ENCODE measurements at regions not wholly inside any gene's neighbourhood (a gene's known extent, or its start where the extent isn't known, plus 50 kb on each side); places are given as distances from the start of the nearest gene placed in this dataset.

DNA sequence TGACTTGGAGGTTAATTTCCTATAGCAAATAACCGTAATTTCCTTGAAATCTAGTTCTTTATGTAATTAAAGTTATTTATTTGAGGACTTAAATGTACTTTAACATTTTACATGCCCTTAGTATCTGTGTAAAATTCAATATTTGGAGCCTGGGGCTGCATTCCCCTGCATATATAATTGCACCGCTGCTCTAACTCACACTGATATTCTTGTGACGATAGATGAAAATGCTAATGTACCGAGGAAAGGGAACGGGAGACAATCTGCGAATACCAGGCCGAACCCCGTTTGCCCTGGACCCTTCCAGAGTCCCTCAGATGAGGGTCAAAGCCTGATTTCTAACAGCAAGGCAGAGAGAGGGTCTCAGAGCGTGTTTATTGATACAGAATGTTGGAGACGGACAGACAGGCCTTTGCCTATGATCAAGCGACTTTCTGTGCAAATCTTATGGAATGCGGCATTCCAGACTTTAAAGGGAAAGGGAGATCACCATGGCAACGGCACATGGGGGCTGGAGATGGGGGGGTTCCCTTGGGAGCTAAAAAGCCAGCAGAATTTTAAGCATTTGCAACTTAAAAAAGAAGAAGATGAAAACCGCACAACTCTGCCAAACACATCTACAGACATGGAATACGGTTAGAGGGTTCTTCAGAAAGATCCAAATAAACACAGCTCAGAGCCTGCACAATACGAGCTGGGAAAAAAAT lies 57.6 kb upstream of the TWIST2 start:
- Histone ChIP-seq H3K9me2 (replicated peaks; ENCODE audit: insufficient read depth, low read length) (no peaks in the 10 kb centered on the region), H3K27me3 (ENCODE audit: low read length) (no peaks in the 10 kb centered on the region), H3K79me2 (ENCODE audit: insufficient read depth, low read length) (no peaks in the 10 kb centered on the region), H4K20me1 (ENCODE audit: low read depth, low read length) (no peaks in the 10 kb centered on the region), H3K9ac (ENCODE audit: low read length) (no peak overlapping the region), H2AFZ (ENCODE audit: low read depth, low read length, severe bottlenecking) (no peak overlapping the region), H3K27ac (ENCODE audit: low read depth, low read length) (no peak overlapping the region), H3K36me3 (ENCODE audit: low read length) (no peaks in the 10 kb centered on the region), H3F3A (ENCODE audit: insufficient read depth) (no peaks in the 10 kb centered on the region), H3K9me3 (ENCODE audit: insufficient read depth, low read length) (no peaks in the 10 kb centered on the region), H3K4me3 (ENCODE audit: insufficient read depth, low read length, poor library complexity, severe bottlenecking) (no peak overlapping the region), H3K4me2 (ENCODE audit: low read depth, low read length, poor library complexity, severe bottlenecking) (no peak overlapping the region)
- TF ChIP-seq, protein P1, sequence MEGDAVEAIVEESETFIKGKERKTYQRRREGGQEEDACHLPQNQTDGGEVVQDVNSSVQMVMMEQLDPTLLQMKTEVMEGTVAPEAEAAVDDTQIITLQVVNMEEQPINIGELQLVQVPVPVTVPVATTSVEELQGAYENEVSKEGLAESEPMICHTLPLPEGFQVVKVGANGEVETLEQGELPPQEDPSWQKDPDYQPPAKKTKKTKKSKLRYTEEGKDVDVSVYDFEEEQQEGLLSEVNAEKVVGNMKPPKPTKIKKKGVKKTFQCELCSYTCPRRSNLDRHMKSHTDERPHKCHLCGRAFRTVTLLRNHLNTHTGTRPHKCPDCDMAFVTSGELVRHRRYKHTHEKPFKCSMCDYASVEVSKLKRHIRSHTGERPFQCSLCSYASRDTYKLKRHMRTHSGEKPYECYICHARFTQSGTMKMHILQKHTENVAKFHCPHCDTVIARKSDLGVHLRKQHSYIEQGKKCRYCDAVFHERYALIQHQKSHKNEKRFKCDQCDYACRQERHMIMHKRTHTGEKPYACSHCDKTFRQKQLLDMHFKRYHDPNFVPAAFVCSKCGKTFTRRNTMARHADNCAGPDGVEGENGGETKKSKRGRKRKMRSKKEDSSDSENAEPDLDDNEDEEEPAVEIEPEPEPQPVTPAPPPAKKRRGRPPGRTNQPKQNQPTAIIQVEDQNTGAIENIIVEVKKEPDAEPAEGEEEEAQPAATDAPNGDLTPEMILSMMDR (IDR thresholded peaks at IDR 0.05; ENCODE audit: insufficient read depth, low read length, poor library complexity, severe bottlenecking), result no peak
- TF ChIP-seq EZH2phosphoT487 (conservative IDR thresholded peaks at IDR 0.05; ENCODE audit: low read length), result no peak

DNA sequence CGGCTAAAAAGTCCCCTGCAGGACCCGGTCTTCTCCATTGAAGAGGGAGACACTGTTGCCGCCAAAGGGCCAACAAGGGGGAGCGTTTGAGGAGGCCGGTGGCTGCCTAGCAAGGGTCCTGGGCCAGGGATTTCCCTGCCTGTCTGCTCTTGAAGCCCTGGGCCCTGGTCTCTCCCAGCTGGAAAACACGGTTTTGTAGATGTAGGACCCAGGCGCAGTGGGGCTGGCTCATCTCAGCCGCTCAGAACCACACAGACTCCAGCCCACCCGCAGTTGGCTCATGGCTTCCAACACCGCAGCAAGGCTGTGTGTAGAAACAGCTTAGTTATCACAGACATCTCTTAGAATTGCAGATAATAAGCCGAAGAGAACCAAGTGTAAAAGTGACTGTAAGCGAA lies 57.1 kb upstream of the TWIST2 start:
- TF ChIP-seq EZH2phosphoT487 (conservative IDR thresholded peaks at IDR 0.05; ENCODE audit: low read length), result no peak
- TF ChIP-seq, protein P1 (IDR thresholded peaks at IDR 0.05; ENCODE audit: insufficient read depth, low read length, poor library complexity, severe bottlenecking), result no peak
- Histone ChIP-seq H3K9me3 (ENCODE audit: insufficient read depth, low read length) (no peaks in the 10 kb centered on the region), H3K27me3 (ENCODE audit: low read length) (no peaks in the 10 kb centered on the region), H2AFZ (ENCODE audit: low read depth, low read length, severe bottlenecking) (no peak overlapping the region), H3F3A (ENCODE audit: insufficient read depth) (no peaks in the 10 kb centered on the region), H3K4me3 (ENCODE audit: insufficient read depth, low read length, poor library complexity, severe bottlenecking) (no peak overlapping the region), H3K4me2 (ENCODE audit: low read depth, low read length, poor library complexity, severe bottlenecking) (no peak overlapping the region), H3K9ac (ENCODE audit: low read length) (no peak overlapping the region), H3K27ac (ENCODE audit: low read depth, low read length) (no peak overlapping the region), H3K79me2 (ENCODE audit: insufficient read depth, low read length) (no peaks in the 10 kb centered on the region), H3K9me2 (replicated peaks; ENCODE audit: insufficient read depth, low read length) (no peaks in the 10 kb centered on the region), H4K20me1 (ENCODE audit: low read depth, low read length) (no peaks in the 10 kb centered on the region), H3K36me3 (ENCODE audit: low read length) (no peaks in the 10 kb centered on the region)

DNA sequence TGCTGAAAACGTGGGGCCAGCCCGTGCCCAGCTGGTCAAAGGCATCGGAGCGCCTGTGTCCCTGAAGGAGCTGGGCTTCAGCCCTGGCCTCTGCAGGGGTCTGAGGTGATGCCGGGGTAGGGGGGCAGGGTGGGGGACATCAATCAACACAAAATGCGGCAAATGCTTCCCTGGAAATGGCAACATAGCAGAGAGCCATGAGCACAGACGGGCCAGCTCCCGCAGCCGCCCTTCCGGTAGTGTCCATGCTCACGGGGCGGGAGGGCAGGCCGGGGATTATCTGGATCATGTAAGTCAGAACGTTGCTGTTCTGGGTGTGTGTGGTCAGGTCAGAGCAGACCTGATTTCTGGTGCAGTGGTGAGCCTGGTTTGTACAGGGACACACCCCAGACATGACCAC lies 56.5 kb upstream of the TWIST2 start:
- no peaks in the 10 kb centered on the region for H3F3A ChIP-seq (ENCODE audit: insufficient read depth)
- H3K9me3 ChIP-seq (ENCODE audit: insufficient read depth, low read length), result no peaks in the 10 kb centered on the region
- no peak overlapping the region for H3K9ac ChIP-seq (ENCODE audit: low read length)
- no peaks in the 10 kb centered on the region for H3K9me2 ChIP-seq (replicated peaks; ENCODE audit: insufficient read depth, low read length)
- no peak overlapping the region for H3K4me3 ChIP-seq (ENCODE audit: insufficient read depth, low read length, poor library complexity, severe bottlenecking)
- TF ChIP-seq, protein P1 (IDR thresholded peaks at IDR 0.05; ENCODE audit: insufficient read depth, low read length, poor library complexity, severe bottlenecking), result no peak
- H3K4me2 ChIP-seq (ENCODE audit: low read depth, low read length, poor library complexity, severe bottlenecking), result no peak overlapping the region
- H3K79me2 ChIP-seq (ENCODE audit: insufficient read depth, low read length), result no peaks in the 10 kb centered on the region
- no peak overlapping the region for H2AFZ ChIP-seq (ENCODE audit: low read depth, low read length, severe bottlenecking)
- H3K27ac ChIP-seq (ENCODE audit: low read depth, low read length), result no peak overlapping the region
- H3K36me3 ChIP-seq (ENCODE audit: low read length), result no peaks in the 10 kb centered on the region
- no peaks in the 10 kb centered on the region for H4K20me1 ChIP-seq (ENCODE audit: low read depth, low read length)
- H3K27me3 ChIP-seq (ENCODE audit: low read length), result no peaks in the 10 kb centered on the region
